ENCODE measurements at regions not wholly inside any gene's neighbourhood (a gene's known extent, or its start where the extent isn't known, plus 50 kb on each side); places are given as distances from the start of the nearest gene placed in this dataset.

GRCh38 chr12:31850268-31850667 lies 108.9 kb upstream of the RESF1 start:
- peaks cover 9 to 50% (median 28%) of the 10 kb centered on the region in 3 donors for H3K9me3 ChIP-seq (ENCODE audit: control extremely low read depth in 1 of 3, control insufficient read depth in 2 of 3, insufficient read depth in 1 of 3, low read length in 2 of 3)
- H3K9me3 Mint-ChIP-seq (ENCODE audit: insufficient read depth) = peaks cover 5% of the 10 kb centered on the region
- ChIA-PET CTCF (no interaction called here), POLR2A (no interaction called here)
- intact Hi-C loops (cut with micrococcal nuclease) = no loop called here
- H3K27me3 ChIP-seq (replicated peaks in 1 of 4; ENCODE audit: control extremely low read depth in 1 of 4, control insufficient read depth in 3 of 4, insufficient read depth in 4 of 4, low read length in 3 of 4) = no peaks in the 10 kb centered on the region
- no CpG with 5 or more reads among the region's 3 CpGs for WGBS (ENCODE audit: insufficient coverage)
- no peak overlapping the region for H3K9ac ChIP-seq (ENCODE audit: low read length)
- no peak overlapping the region for H3K4me3 ChIP-seq (ENCODE audit: control extremely low read depth in 1 of 5, extremely low read depth in 1 of 5, insufficient read depth in 1 of 5, low read depth in 2 of 5, low read length in 4 of 5)
- peaks cover 17% of the 10 kb centered on the region for H3K4me1 Mint-ChIP-seq
- no peak overlapping the region for H3K27ac ChIP-seq (ENCODE audit: low read length in 2 of 2)
- no peak for TF ChIP-seq CTCF (IDR thresholded peaks at IDR 0.05)
- TF ChIP-seq EZH2 (IDR thresholded peaks at IDR 0.05; ENCODE audit: borderline replicate concordance, insufficient read depth, low read depth, low read length, poor library complexity, severe bottlenecking) = no peak
- DNase-seq = peak; percentile 51
- H3K4me3 Mint-ChIP-seq = no peak overlapping the region
- H3K79me2 ChIP-seq (ENCODE audit: control insufficient read depth, insufficient read depth, low read length) = peaks cover 22% of the 10 kb centered on the region
- H2AFZ ChIP-seq (ENCODE audit: insufficient read depth, low read depth, low read length, poor library complexity, severe bottlenecking) = no peak overlapping the region
- H3K4me1 ChIP-seq (ENCODE audit: control insufficient read depth in 2 of 2, insufficient read depth in 2 of 2, low read length in 2 of 2) = no peaks in the 10 kb centered on the region
- H4K20me1 ChIP-seq (ENCODE audit: control insufficient read depth, insufficient read depth, low read length, poor library complexity, severe bottlenecking) = no peaks in the 10 kb centered on the region
- no peak for ATAC-seq (ENCODE audit: low read depth)
- H3K36me3 ChIP-seq (replicated peaks in 1 of 2; ENCODE audit: control extremely low read depth in 1 of 2, control insufficient read depth in 1 of 2, extremely low read depth in 1 of 2, insufficient read depth in 2 of 2, low read length in 1 of 2) = peaks cover 3 to 22% of the 10 kb centered on the region in 2 experiments
- no peak overlapping the region for H3K27ac Mint-ChIP-seq
- no peaks in the 10 kb centered on the region for H3K27me3 Mint-ChIP-seq
- H3K4me2 ChIP-seq (replicated peaks; ENCODE audit: low read depth, low read length, poor library complexity, severe bottlenecking) = no peak overlapping the region

GRCh38 chr12:31849090-31849687 lies 110.0 kb upstream of the RESF1 start:
- Mint-ChIP-seq H3K27me3 (no peaks in the 10 kb centered on the region), H3K4me1 (peaks cover 22% of the 10 kb centered on the region), H3K4me3 (no peak overlapping the region), H3K27ac (no peak overlapping the region), H3K9me3 (ENCODE audit: insufficient read depth) (peaks cover 5% of the 10 kb centered on the region)
- Histone ChIP-seq H3K27me3 (replicated peaks in 1 of 4; ENCODE audit: control extremely low read depth in 1 of 4, control insufficient read depth in 3 of 4, insufficient read depth in 4 of 4, low read length in 3 of 4) (no peaks in the 10 kb centered on the region), H4K20me1 (ENCODE audit: control insufficient read depth, insufficient read depth, low read length, poor library complexity, severe bottlenecking) (no peaks in the 10 kb centered on the region), H3K4me3 (ENCODE audit: control extremely low read depth in 1 of 5, extremely low read depth in 1 of 5, insufficient read depth in 1 of 5, low read depth in 2 of 5, low read length in 4 of 5) (no peak overlapping the region), H3K9ac (ENCODE audit: low read length) (no peak overlapping the region), H3K36me3 (replicated peaks in 1 of 2; ENCODE audit: control extremely low read depth in 1 of 2, control insufficient read depth in 1 of 2, extremely low read depth in 1 of 2, insufficient read depth in 2 of 2, low read length in 1 of 2) (peaks cover 3 to 22% of the 10 kb centered on the region in 2 experiments), H2AFZ (ENCODE audit: insufficient read depth, low read depth, low read length, poor library complexity, severe bottlenecking) (no peak overlapping the region), H3K27ac (ENCODE audit: low read length in 2 of 2) (no peak overlapping the region), H3K79me2 (ENCODE audit: control insufficient read depth, insufficient read depth, low read length) (peaks cover 20% of the 10 kb centered on the region), H3K4me2 (replicated peaks; ENCODE audit: low read depth, low read length, poor library complexity, severe bottlenecking) (no peak overlapping the region), H3K4me1 (ENCODE audit: control insufficient read depth in 2 of 2, insufficient read depth in 2 of 2, low read length in 2 of 2) (no peaks in the 10 kb centered on the region), H3K9me3 (ENCODE audit: control extremely low read depth in 1 of 3, control insufficient read depth in 2 of 3, insufficient read depth in 1 of 3, low read length in 2 of 3) (peaks cover 9 to 50% (median 25%) of the 10 kb centered on the region in 3 donors)
- DNase-seq (no peak), ATAC-seq (ENCODE audit: low read depth) (no peak)
- POLR2A ChIA-PET = no interaction called here
- CTCF ChIA-PET = no interaction called here
- 100% methylated on average over 1 of the region's 3 CpGs for WGBS (ENCODE audit: insufficient coverage)
- TF ChIP-seq EZH2 (IDR thresholded peaks at IDR 0.05; ENCODE audit: borderline replicate concordance, insufficient read depth, low read depth, low read length, poor library complexity, severe bottlenecking) (no peak), CTCF (IDR thresholded peaks at IDR 0.05) (no peak)
- intact Hi-C loops (cut with micrococcal nuclease) = no loop called here

Measured in B cell (primary cell).